ENCODE measurements at regions not wholly inside any gene's neighbourhood (a gene's known extent, or its start where the extent isn't known, plus 50 kb on each side); places are given as distances from the start of the nearest gene placed in this dataset.

- H3K9me2 ChIP-seq (replicated peaks; ENCODE audit: low read length): no peaks in the 10 kb centered on the region
- no peak overlapping the region for H2AFZ ChIP-seq (ENCODE audit: low read length)
- intact Hi-C loops (cut with micrococcal nuclease): no loop called here
- no peaks in the 10 kb centered on the region for H3K9me3 ChIP-seq (ENCODE audit: low read length)
- H3K4me1 ChIP-seq (ENCODE audit: insufficient read depth, low read length): 0 out of 2 replicates have a peak, but pooled peaks cover 3% of the 10 kb centered on the region
- TF ChIP-seq CTCF (conservative IDR thresholded peaks at IDR 0.05; ENCODE audit: low read depth, low read length) (no peak), EZH2phosphoT487 (IDR thresholded peaks at IDR 0.05; ENCODE audit: borderline replicate concordance, low read length) (no peak), EZH2 (IDR thresholded peaks at IDR 0.05; ENCODE audit: low read length, unreplicated experiment) (no peak)
- no peaks in the 10 kb centered on the region for H4K20me1 ChIP-seq (ENCODE audit: low read length)
- no TSS peak for BruUV-seq (replicated peaks)
- no peaks in the 10 kb centered on the region for H3K36me3 ChIP-seq (ENCODE audit: low read depth, low read length)
- CTCF ChIA-PET: no interaction called here
- H3K27ac ChIP-seq (ENCODE audit: low read length): no peak overlapping the region
- ATAC-seq: no peak
- POLR2A ChIA-PET (ENCODE audit: unreplicated experiment): interaction anchor here (0.6 kb wide), 1 partner anchor 346 kb away, joined by 4 read pairs; no protein-coding TSS in a partner anchor
- peaks cover 14% of the 10 kb centered on the region; the same call in 1 of the 2 replicates for H3K27me3 ChIP-seq (ENCODE audit: low read length)
- H3F3A ChIP-seq (ENCODE audit: low read length, unreplicated experiment): no peaks in the 10 kb centered on the region
- DNase-seq: no peak
- no peaks in the 10 kb centered on the region for H3K79me2 ChIP-seq (ENCODE audit: low read length)
- no peak overlapping the region for H3K4me3 ChIP-seq (ENCODE audit: low read length)
- no peak overlapping the region for H3K4me2 ChIP-seq (ENCODE audit: low read length)
- no peak overlapping the region for H3K9ac ChIP-seq (ENCODE audit: low read length)
Measured at GRCh38 chr2:44836916-44837315, 104.6 kb upstream of the SIX3 start.

GRCh38 chr2:44838116-44838790 is 103.2 kb upstream of the SIX3 start:
- POLR2A ChIA-PET (ENCODE audit: unreplicated experiment): no interaction called here
- CTCF ChIA-PET: no interaction called here
- Histone ChIP-seq H3K4me3 (ENCODE audit: low read length) (no peak overlapping the region), H3K79me2 (ENCODE audit: low read length) (no peaks in the 10 kb centered on the region), H3K9ac (ENCODE audit: low read length) (no peak overlapping the region), H3K4me1 (ENCODE audit: insufficient read depth, low read length) (0 out of 2 replicates have a peak, but pooled peaks cover 3% of the 10 kb centered on the region), H3K36me3 (ENCODE audit: low read depth, low read length) (no peaks in the 10 kb centered on the region), H2AFZ (ENCODE audit: low read length) (no peak overlapping the region), H3K9me2 (replicated peaks; ENCODE audit: low read length) (no peaks in the 10 kb centered on the region), H3K27me3 (ENCODE audit: low read length) (peaks cover 17% of the 10 kb centered on the region; the same call in 1 of the 2 replicates), H3K9me3 (ENCODE audit: low read length) (no peaks in the 10 kb centered on the region), H4K20me1 (ENCODE audit: low read length) (no peaks in the 10 kb centered on the region), H3K4me2 (ENCODE audit: low read length) (no peak overlapping the region), H3F3A (ENCODE audit: low read length, unreplicated experiment) (no peaks in the 10 kb centered on the region), H3K27ac (ENCODE audit: low read length) (no peak overlapping the region)
- BruUV-seq (replicated peaks): no TSS peak
- intact Hi-C loops (cut with micrococcal nuclease): no loop called here
- ATAC-seq (no peak), DNase-seq (no peak)
- TF ChIP-seq CTCF (conservative IDR thresholded peaks at IDR 0.05; ENCODE audit: low read depth, low read length) (no peak), EZH2phosphoT487 (IDR thresholded peaks at IDR 0.05; ENCODE audit: borderline replicate concordance, low read length) (no peak), EZH2 (IDR thresholded peaks at IDR 0.05; ENCODE audit: low read length, unreplicated experiment) (no peak)

- H3K4me3 ChIP-seq (ENCODE audit: low read length): no peak overlapping the region
- H4K20me1 ChIP-seq (ENCODE audit: low read length): no peaks in the 10 kb centered on the region
- H3K9ac ChIP-seq (ENCODE audit: low read length): no peak overlapping the region
- TF ChIP-seq EZH2phosphoT487 (IDR thresholded peaks at IDR 0.05; ENCODE audit: borderline replicate concordance, low read length) (no peak), EZH2 (IDR thresholded peaks at IDR 0.05; ENCODE audit: low read length, unreplicated experiment) (no peak), CTCF (conservative IDR thresholded peaks at IDR 0.05; ENCODE audit: low read depth, low read length) (no peak)
- no peak overlapping the region for H2AFZ ChIP-seq (ENCODE audit: low read length)
- ChIA-PET CTCF (no interaction called here), POLR2A (ENCODE audit: unreplicated experiment) (interaction anchor here (0.6 kb wide), 1 partner anchor 162 kb away, joined by 4 read pairs; no protein-coding TSS in a partner anchor)
- no peaks in the 10 kb centered on the region for H3K9me2 ChIP-seq (replicated peaks; ENCODE audit: low read length)
- ATAC-seq (no peak), DNase-seq (no peak)
- no peak overlapping the region for H3K27ac ChIP-seq (ENCODE audit: low read length)
- H3K79me2 ChIP-seq (ENCODE audit: low read length): no peaks in the 10 kb centered on the region
- H3K4me2 ChIP-seq (ENCODE audit: low read length): no peak overlapping the region
- no peaks in the 10 kb centered on the region for H3K9me3 ChIP-seq (ENCODE audit: low read length)
- peaks cover 17% of the 10 kb centered on the region; the same call in 1 of the 2 replicates for H3K27me3 ChIP-seq (ENCODE audit: low read length)
- H3K4me1 ChIP-seq (ENCODE audit: insufficient read depth, low read length): no peaks in the 10 kb centered on the region
- H3F3A ChIP-seq (ENCODE audit: low read length, unreplicated experiment): no peaks in the 10 kb centered on the region
- H3K36me3 ChIP-seq (ENCODE audit: low read depth, low read length): no peaks in the 10 kb centered on the region
- intact Hi-C loops (cut with micrococcal nuclease): no loop called here
- no TSS peak for BruUV-seq (replicated peaks)
Measured at GRCh38 chr2:44839370-44839769, 102.1 kb upstream of the SIX3 start.

Data from PC-3 (cell line).